Fibroblast of upper back skin (primary cell): ENCODE measurements at regions not wholly inside any gene's neighbourhood (a gene's known extent, or its start where the extent isn't known, plus 50 kb on each side); places are given as distances from the start of the nearest gene placed in this dataset.
A peak's percentile ranks its signal among the peaks of the same experiment; 100 is the strongest.
"Not testable (repeated sequence)": the region's sequence is repeated elsewhere in the genome, so short reads cannot be mapped to it uniquely, and the experiment has no call there.

Experiments
- DNase-seq: peaks from one replicate; pipeline ENCODE4 v3.0.0-alpha.2; 2013

DNA sequence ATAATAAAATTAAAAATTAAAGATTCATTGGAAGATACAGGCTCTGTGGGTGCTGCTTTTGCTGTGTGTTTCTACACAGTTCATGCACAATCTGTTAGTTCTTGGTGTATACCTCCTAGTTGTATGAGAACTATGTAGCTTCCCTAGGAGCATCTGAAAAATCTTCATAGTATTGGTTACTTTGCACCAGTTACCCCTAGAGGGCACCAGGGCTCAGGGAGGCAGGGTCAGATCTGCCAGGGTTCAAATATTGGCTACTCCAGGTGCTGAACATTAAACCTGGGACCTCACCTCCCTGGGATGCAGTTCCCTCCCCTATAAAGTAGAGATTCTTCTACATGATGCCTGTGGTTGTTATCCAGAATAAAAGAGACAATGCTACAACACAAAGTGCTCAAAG lies 583.0 kb upstream of the CDH11 start:
- DNase-seq: no peak

DNA sequence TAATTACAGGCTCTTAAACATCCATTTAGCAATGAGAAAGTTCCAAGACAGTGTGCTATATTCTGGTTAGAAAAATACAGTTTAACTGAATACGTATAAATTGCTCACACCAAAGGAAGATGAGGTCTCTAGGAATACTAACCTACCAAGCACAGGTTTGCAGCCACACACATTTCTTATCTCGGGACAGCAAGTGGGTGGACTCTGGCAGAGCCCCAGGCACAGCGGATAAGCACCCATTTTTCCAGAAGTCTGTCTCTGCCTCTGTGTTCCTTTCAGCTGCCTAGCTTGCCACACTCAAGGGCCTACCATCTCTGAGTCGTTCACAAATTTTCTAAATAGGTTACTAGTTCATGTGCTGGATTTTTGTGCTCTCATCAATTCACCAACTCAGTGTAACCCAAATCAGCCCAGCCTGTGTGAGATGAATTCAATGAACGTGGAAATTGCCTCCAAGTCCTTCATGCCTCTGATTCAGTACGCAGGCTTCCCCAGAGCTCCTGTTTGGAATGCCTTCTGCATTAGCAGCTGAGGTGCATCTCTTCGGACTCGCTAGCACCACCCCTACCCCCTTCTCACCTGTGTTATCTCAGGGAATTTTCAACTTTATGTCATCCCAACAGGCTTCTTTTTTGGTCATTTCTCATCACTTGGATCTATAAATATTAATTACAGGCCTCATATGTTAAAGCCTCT lies 581.0 kb upstream of the CDH11 start:
- no peak for DNase-seq

DNA sequence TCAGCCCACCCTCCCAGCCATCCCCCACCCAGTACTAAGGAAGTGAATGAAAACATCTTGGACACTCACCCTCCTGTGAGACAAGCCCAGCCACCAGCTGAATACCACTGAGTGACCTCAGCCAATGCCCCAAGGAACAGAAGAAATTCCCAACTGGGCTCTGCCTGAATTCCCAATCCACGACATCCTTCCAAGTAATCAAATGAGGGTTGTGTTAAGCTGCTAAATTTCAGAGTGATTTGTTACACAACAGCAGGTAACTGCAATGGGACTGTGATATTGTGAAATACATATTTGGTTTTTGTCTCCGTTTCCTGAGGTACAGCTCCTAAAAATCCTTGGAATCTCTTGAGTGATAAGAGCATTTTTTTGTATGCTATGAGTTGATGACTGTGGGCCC lies 578.7 kb upstream of the CDH11 start:
- peak; percentile 53 for DNase-seq

DNA sequence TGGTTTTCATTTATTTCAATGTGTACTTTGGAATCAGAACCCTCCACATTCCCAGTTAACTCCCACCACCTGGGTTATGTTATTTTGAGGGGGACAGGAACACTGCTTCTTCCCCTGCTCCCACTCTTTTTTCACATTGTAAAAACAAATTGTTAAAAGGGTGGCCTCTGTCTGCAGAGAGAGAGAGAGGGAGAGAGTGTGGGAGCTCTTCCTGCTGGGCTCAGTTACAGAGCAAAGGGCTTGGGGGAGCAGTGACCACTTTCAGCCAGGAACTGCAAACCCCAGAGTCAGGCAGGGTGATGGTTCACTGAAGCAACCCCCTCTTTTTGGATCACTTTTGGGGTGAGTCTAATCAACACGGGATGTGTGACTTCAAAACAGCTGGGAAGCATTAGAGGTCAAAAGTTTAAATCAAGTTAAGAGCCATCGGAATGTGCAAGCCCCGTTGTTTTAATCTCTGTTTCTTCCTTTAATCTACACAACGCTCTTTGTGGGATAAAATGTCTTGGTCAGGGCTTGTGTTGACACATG lies 577.0 kb upstream of the CDH11 start:
- peak; percentile 68 for DNase-seq

DNA sequence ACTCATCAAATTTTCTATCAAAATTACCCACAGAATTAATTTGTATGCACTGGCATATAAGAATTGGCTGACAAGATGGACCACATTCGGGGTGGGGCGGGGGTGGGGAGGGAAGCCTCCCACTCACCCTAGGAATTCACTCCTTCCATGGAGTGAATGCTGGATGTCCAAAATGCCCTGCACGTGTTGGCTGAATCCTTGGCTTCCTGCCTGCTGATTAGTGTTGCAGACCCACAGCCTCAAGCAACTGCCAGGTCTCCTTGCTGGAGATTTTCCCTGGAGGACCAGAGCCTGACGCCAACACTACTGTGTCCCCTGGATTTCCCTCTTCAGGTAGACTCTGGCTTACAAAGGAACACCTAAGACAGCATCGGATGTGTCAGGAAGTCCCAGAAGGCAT lies 575.7 kb upstream of the CDH11 start:
- no peak for DNase-seq

DNA sequence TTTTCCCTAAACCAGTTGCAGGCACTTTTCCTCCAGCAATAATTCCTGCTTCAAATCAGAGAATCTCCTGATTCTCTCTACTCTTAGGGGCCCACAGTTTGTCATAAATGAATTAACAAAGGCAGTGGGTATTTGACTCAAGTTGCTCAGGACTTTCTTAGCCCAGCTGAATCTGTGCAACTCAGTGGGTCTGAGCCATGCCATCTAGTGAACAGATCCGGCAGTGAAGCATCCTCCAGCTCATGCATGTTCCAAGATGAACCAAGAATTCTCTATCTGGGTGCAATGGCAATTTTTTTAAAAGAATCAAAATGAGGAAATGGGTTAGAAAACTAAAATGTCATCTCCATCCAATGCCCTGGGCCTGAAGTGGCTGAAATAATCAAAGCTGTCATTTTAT lies 575.2 kb upstream of the CDH11 start:
- peak; percentile 25 for DNase-seq

DNA sequence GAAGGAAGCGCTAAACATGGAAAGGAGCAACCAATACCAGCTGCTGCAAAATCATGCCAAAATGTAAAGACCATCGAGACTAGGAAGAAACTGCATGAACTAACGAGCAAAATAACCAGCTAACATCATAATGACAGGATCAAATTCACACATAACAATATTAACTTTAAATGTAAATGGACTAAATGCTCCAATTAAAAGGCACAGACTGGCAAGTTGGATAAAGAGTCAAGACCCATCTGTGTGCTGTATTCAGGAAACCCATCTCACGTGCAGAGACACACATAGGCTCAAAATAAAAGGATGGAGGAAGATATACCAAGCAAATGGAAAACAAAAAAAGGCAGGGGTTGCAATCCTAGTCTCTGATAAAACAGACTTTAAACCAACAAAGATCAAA lies 570.0 kb upstream of the CDH11 start:
- DNase-seq: not testable (repeated sequence)

DNA sequence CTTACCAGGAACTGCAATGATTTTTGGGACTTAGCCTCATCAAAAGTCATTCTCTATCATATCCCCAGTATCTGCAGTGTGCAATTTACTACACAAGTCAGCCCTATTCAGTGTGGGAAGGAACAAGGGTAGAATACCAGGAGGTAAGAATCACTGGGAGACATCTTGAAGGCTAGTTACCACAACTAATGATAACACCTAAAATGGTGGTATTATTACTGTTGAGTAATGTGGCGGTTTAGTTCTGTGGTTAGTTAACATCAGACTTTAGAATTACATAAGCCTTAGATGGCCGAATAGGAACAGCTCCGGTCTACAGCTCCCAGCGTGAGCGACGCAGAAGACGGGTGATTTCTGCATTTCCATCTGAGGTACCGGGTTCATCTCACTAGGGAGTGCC lies 567.9 kb upstream of the CDH11 start:
- DNase-seq: no peak

DNA sequence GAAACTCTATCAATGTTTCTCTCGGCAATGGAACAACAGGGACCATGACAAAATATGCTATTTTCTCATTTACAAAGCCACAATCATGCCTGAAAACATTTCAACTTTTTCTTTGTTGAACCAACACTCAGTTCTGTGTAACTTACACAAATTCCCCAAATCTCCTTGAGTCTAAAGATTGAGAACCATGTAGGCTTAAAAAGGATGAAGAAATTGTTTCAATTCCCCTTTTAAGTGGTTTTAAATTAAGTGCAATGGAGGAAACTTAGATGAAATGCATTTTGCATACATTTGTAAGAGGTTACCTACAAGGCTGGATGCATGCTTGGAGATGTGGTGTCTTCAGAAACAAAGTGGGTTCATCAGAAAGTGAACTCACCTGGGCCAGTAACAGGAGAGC lies 566.4 kb upstream of the CDH11 start:
- no peak for DNase-seq

DNA sequence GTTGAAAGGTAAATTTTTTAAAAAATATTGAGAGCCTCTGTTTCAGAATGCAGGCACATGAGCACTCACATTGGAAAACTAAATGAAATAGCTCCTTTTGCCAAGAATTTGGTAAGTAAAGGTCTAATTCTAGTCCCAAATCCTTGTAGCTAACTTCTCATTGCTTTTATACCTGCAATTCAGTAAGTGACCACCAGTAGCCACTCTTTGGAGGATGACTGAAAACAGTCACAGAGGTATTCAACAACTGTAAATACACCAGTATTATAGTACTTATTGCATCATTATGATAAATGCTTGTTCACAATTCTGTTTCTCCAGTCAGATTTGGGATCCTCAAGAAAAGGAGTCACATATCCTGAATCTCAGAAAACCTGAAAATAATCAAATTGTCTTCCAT lies 562.4 kb upstream of the CDH11 start:
- no peak for DNase-seq

DNA sequence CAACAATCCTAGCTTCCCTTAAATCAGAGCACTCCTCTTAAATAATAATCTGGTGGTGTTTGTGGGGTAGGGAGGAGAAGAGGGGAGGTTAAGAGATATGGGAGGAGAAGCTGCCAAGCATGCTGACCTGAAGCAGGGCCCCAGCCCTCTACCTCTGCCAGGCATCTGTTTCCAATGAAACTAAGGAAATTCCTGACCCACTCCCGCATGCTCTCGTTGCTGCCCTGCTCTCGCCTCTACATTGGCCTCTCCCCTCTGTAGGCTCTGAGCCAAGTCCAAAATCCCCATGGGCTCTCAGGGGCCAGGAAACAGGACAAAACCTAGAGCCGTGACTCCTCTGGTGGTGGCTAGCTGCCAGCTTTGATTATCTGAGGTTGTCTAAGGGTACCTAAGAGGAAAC lies 559.5 kb upstream of the CDH11 start:
- peak; percentile 59 for DNase-seq

DNA sequence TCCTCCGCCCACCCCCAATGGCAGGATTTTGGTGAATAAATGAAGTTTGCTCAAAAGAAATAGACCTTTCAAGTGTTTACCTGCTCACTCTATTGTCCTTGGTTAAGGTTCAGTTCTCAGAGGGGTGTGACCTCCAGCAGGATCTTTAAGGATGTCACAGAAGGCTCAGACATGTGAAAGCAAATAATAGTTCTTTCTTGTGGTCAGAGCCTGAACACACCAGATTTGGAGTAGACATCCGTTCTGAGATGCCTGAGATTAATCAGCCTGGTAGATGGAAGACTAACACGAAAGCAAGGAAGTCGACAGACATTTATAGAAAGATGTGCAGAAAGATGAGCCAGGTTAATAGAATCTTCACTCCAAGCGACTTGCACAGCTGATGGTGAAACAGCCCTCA lies 557.9 kb upstream of the CDH11 start:
- DNase-seq: no peak

DNA sequence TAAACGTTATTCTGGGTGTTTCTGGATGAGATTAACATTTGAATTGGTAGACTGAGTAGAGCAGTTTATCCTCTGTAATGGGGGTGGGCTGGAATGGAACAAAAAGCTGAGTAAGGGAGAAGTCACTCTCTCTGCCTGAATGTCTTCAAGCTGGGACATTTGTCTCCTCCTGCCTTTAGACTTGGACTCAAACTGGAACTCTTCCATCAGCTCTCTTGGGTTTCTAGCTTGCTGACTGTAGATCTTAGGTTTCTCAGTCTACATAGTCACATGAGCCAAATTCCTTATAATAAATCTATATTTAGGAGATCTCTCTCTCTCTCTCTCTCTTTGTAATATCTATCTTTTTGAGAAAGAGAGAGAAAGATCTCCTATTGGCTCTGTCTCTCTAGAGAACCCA lies 553.3 kb upstream of the CDH11 start:
- no peak for DNase-seq

DNA sequence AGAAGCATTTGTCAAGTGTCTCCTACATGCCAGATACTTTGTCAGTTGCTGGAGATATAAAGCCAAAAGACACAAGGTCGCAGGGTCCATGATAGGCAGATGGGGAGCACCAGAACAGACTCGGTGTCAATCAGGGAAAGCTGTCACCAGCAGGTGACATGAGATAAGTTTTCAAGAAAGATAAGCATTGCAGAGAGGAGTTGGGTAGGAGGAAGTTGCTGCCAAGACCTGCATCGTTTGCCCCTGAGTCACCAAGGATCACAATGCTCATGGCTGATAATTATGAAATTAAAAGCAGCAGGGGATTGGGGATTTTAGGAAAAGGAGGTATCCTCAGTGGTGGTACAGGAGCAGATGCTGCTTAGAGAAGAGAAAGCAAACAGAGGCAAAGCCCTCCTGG lies 551.1 kb upstream of the CDH11 start:
- DNase-seq: peak; percentile 64

DNA sequence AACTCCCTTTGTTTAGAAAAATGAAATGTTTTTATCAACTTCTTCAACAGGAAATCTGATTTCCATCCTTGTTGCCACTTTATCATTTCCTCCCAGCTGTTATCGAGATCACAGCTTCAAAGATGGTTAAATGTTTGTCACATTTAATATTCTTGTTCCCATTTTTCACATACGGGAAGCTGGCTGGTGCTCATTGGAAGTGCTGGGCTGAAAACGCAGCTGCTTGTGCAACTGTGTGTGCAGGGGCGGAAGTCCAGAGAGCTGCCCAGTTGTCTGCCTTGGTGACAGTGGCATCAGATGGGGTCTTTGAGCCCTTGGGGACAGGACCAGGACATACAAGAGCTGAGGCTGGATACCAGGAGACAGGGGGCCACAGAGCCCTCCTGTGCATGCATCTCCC lies 549.2 kb upstream of the CDH11 start:
- no peak for DNase-seq

DNA sequence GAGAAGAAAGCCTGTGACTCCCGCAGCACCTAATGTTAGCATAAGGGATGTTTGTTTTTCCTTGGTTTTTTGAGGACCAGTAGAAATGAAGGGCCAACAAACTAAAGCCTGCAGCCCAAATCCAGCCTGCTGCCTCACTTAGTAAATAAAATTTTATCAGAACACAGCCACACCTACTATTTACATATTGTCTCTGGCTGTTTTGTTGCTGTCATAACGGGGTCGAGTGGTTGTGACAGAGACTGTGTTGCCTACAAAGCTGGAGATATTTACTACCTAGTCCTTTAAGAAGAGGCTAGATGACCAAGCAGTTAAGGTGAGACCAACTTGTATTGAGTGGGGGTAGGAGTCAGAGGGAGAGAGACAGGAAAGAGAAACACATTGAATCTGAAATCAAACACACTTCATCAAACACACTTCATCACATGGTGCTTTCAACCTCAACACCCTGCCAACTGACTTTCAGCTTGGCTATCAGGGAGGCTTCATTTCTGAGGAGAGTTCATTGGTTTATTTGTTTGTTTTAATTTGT lies 546.3 kb upstream of the CDH11 start:
- DNase-seq: no peak

DNA sequence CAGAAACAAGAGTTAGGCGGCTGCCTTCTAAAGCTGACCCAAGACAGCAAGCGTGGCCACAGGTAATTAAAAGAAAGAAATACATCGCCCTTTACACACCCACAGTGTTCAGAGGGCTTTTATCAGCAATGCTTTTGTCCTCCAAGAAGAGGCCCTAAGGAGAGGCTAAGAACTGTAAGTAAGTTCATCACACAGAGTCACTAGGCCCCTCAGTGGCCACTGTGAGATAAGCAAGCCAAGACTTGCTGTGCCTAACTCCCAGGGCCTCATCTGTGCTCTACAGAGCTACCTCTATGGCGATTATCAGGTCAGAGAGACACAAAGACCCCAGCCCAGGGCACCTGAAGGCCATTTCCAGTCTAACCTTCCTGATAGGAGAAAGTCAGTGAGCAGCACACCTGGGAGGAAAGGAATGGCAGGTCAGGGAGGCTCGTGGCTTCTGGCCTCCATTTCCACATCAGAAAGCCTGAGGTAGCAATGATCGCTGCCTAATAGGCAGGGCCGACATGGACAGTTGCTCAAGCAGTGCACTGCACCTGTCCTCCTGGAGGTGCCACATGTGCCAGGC lies 545.2 kb upstream of the CDH11 start:
- peak; percentile 56 for DNase-seq

DNA sequence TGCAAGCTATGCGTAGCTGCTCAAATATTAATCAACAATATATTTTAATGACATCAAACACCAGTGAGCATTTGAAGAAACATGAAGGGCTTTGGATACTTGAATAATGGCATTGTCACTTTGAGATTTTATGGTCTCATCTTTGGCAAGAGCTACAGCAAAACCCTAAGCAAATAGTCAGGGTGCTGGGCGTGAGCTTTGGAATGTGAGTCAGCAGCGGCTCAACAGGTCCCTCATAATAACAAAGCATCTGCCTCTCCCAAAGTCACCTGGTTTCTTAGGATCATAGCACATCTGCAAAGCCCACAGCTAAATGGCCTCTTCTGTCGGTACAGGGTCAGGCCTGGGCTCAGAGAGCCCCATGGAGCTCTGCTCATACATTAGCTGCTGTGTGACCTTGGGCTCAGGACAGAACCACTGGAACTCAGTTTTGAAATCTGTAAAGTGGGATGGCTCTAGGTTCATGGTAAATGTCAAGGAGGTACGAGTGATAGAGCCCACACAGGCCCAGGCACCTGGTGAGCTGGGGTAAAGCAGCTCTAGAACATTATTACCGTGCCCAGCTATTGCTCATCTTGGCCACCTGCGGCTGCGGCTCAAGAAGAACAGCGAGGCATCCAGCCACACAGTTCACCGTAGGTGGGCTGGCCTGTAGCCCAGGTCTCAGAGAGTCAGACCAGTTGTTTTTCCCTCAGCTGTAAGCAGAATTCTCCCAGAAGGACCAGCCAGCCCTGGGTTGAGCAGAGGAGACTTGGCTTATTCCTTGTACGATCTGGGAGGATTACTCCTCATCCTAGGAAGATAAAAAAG lies 544.5 kb upstream of the CDH11 start:
- peak; percentile 22 for DNase-seq

DNA sequence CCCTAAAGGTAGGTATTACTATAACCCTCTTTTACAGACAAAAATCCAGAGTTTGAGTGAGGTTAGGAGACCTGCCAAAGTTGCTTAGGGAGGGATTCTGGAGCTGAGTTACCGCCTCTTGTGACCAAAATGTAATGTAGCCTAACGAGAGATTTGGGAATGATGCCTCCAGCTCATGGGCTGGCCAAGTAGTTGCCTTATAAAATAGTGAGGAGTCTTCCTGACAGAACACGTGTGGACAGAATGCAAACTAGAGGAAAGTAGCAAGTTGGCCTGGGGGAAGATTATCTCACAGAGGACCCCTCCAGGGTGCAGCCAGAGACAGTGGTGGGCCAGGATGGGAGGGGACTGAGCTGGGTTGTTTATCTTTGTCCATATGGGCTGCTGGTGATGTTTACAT lies 543.7 kb upstream of the CDH11 start:
- no peak for DNase-seq

DNA sequence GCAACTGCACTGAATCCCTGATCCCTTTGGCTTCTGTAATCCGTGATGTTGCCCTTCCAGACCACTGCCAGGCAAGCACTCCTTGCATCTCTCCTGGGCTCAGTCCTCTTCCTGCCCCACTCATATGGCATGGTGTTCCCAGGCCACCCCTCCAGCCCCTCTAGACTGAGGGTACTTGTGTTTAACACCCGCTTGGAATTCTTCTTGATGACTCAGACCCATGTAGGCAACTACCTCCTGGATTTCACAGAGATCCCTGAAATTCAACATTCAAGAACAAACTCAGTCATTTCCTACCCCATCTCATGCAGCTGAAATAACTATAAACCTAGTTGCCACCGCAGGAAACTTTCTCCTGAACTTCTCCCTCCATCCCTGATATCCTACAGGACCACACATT lies 541.9 kb upstream of the CDH11 start:
- peak; percentile 49 for DNase-seq

DNA sequence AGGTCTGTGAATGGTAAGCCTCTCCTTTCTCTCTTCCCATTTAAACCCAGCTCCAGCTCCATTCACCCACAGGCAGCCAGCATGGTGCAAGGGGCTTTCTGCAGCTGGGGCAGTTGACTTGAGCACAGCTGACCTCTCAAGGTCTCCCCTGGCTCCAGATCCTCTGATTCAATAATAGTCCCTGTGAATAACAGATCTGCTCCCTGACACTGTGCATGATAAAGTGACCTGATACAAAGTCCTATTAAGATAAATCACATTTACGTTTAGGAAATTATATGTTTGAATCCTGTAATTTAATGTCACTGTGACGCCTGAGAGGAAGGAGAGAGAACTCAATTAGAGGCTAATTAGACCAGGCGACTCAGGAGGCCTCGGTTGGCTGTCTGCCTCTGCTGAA lies 540.4 kb upstream of the CDH11 start:
- DNase-seq: no peak

DNA sequence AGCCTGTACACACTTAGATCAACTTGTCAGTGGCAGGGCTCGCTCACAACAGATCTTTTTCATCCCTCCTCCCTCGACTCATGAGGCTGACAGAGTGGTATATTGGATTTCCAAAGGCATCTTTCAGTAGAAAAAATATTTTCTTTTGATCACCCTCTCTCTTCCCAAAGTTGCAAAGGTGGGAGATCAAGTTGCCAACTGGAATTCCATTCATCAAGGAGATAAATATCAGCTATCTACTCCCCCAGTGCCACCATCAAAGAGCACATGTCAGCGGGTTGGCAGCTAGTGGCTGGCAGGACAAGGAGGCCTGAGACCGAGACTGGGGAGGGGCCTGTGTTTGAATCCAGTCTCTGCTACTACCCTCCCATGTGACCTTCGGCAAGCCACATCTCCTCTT lies 539.7 kb upstream of the CDH11 start:
- DNase-seq: no peak

DNA sequence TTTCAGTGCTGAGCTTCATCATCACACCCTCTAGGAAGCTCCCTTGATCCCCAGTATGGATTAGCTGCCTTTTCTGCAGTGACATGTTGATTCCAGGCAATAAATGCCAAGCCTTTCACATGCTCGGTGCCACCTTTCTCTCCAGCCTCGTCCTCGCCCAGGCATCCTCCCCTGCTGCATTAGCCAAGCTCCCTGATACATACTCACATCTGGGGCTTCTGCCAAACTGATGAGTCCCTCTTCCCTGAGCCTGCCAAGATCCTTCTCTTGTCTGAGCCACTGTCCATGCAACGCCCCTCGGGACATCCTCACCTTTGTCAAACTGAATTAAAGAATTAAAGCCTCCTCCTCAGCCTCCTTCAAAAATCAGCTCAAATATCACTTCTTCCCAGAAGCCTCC lies 538.5 kb upstream of the CDH11 start:
- peak; percentile 62 for DNase-seq

DNA sequence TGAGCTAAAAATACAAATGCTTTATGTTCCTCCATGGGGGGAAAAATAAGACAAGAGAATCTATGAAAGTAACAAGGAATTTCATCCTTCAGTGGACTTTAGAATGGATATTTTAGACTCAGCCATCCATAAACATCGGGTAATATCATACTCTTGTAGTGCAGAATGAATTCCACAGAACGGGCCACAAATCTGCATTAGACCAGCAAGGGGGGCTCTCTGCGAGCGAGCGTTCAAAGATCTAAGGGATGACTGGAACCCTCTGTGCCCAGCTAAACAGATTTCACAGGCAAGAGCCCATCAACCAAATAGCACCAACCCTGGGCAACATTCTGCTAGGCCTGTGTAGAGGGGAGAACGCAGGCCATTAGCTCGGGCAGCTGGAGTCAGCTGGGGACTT lies 537.9 kb upstream of the CDH11 start:
- DNase-seq: no peak
